Inflammatory macrophage treated with lipopolysaccharide for 1 hour (primary cell): ENCODE measurements at regions not wholly inside any gene's neighbourhood (a gene's known extent, or its start where the extent isn't known, plus 50 kb on each side); places are given as distances from the start of the nearest gene placed in this dataset.
A peak's percentile ranks its signal among the peaks of the same experiment; 100 is the strongest.
"Not testable (repeated sequence)": the region's sequence is repeated elsewhere in the genome, so short reads cannot be mapped to it uniquely, and the experiment has no call there.

ENCODE experiments used
- DNase-seq, 2 donors: peaks; one replicate each; pipeline ENCODE4 v3.0.0-alpha.2; 2020 to 2022

DNA sequence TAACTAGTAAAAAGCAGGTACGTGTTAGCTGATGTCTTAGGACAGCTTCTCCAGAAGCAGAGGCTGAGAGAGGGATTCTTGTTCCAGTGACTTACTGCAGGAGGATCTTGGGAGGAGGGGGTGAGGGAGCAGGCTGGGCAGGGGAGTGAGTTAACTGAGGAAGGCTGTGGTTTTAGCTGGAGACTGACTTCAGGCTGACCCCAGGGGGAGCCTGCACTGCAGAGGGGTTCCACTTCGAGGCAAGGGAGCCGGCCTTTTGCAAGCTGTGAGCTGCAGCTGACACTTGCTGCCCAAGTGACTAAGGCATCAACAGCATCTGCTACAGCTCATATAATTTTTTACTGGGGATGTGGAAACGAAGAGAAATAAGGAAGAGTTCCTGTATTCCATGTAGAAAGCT is 50.4 kb upstream of the SOD1 start:
- no peak for DNase-seq

DNA sequence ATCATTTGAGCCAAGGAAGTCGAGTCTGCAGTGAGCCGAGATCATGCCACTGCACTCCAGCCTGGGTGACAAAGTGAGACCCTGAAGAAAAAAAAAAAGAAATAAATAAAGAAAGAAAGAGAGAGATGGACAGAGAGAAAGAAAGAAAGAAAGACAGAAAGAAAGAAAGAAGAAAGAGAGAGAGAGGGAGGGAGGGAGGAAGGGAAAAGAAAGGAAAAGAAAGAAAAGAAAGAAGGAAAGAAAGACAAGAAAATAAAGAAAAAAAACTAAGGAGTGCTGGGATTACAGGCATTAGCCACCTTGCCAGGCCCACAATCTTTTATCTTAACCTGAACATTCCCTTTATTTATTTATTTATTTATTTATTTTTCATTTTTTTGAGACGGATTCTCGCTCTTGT is 51.7 kb upstream of the SOD1 start:
- no peak for DNase-seq

DNA sequence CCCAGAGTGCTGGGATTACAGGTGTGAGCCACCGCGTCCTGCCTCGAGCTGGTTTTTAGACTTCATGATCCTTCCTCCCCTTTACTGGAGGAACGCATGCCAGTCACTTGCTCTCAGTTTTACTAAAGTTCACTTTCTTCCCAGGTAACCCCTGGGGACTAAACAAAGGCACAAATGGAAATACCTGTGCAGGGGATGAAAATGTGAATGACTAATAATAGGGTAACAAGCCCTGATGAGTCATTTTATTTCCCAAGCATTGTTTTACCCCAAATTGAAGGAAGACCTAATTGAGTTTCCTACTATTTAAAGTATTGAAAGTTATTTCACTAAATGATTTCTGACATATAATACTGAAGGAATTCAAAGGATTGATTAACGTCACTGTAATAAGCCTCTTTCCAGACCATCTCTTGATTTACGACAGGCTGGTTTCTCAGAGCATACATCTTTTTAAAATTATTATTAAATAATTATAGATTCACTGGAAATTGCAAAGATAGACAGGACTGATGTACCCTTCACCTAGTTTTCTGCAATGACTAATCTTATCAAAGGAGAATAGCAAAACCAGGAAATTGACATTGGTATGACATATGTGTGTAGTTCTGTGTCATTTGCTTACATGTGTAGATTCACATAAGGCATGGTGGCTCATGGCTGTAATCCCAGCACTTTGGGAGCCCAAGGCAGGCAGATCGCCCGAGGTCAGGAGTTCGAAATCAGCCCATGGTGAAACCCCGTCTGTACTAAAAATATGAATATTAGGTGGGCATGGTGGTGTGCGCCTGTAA is 53.2 kb upstream of the SOD1 start:
- DNase-seq: no peak

GRCh38 chr21:31604591-31605190 is 54.8 kb upstream of the SOD1 start:
- peak; percentile 54 to 84 for DNase-seq

DNA sequence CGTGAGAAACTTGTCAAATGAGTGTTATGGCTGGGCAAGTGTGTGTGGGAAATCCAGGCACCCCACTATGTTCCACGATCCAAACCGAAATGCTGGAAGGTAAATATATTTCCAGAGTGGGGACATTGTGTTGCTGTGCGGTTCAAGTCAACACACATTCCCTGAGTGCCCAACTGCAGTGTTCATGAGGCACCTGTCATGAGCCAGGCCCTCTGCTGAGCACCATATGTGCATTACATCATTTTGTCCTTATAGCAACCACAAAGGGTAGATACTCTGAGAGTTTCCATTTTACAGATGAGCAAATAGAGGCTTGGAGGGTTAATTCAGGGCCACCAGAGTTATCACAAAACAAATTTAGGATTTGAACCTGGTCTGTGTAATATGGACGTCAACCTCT is 59.9 kb upstream of the SOD1 start:
- DNase-seq: no peak

DNA sequence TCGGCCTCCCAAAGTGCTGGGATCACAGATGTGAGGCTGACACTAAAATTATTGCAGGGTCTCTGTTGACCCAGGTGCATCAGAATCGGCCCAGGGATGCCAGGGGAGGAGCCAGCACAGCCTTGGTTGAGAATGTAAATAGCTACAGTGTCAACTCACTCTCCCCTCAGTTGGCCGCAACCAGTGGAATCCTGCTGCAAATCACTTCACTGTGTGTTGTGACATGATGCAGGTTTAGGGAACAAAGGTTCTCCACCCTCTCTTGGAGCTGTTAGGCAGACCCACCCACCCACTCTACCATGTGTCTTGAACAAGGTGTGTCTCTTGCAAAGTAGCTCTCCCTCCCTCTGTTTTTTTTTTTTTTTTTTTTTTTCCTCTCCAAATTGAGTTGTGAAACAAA is 60.5 kb upstream of the SOD1 start:
- DNase-seq: no peak

DNA sequence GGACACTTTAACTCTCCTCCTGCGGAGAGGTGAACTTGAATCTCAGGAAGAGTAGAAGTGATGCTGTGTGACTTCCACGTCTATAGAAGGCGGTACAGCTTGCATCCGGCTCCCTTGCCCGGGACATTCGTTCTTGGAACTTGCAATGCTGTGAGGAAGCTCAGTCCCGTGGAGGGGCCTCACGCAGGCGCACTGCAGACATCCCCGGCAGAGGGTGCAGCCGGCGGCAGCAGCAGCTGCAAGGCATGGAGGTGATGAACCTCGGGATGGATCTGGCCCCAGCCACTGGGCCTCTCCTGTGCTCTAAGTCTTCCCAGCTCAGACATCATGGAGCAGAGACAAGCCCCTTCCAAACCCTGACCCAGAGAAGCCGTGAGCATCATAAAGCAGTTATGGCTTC is 61.8 kb upstream of the SOD1 start:
- DNase-seq: no peak

- no peak for DNase-seq
Observed at GRCh38 chr21:31596055-31596454, 63.4 kb upstream of the SOD1 start.

DNA sequence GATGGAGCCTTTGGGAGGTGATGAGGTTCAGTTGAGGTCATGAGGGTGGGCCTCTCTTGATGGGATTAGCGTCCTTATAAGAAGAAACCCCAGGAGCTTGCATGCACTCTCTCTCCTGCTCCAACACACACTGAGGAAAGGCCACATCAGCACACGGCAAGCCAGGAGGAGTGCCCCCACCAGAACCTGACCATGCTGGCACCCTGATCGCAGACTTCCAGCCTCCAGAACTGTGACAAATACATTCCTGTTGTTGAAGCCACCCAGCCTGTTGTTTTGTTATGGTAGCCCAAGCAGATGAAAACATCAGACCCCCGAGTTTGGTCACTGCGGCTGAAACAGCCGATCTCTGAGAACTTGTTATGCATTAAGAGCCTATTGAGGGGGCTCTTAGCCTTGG is 64.8 kb upstream of the SOD1 start:
- no peak for DNase-seq

GRCh38 chr21:31594279-31594678 is 65.2 kb upstream of the SOD1 start:
- DNase-seq: no peak

DNA sequence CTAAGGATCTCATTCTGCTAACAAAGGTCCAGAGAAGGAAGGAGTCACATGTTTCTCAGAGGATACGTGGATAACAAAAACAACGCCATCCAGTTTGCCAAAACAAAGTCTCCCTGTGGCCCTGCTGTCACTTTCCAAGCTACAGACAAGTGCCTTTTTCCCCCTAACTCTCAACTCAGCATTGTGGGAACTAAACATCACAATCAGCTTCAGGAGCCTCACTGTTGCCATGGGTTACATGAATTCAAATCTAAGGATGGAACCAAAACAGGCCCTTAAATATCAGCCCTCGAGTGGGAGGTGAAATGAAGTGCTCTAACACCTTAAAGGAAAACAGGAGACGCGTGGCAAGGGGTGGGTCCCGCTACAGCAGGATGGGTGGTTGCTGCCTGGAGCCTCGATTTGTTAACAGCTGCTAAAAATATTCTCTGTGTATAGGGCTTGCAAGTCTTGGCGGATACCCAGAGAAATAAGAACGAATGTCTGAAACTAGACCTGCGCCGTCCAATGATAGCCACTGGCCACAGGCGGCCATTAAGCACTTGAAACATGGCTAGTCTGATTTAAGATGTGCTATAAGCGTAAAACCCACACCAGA is 66.4 kb upstream of the SOD1 start:
- DNase-seq: no peak

- DNase-seq: no peak
Observed at GRCh38 chr21:31592516-31592915, 67.0 kb upstream of the SOD1 start.

- DNase-seq: no peak
Observed at GRCh38 chr21:31589820-31590219, 69.7 kb upstream of the SOD1 start.

- no peak for DNase-seq
Observed at GRCh38 chr21:31586118-31586517, 73.4 kb upstream of the SOD1 start.

GRCh38 chr21:31583937-31584336 is 75.6 kb upstream of the SOD1 start:
- DNase-seq: not testable (repeated sequence)

DNA sequence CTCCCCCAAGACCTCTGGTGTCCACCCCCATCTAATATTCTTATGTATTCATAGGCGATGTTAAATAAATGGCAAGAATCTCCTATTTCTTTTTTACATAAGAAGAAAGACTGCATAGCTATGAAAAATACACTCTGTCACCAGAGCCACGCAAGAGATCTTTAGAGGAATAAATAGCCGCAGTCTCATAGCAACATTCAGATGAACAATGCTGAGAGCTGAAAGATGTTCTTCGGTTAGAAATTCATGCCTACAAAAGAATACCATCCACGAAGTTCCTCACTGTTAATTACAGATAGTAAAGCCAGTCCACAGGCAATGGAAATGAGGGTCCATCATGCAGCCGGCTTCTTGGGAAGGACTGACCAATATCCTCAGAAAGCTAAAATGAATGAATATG is 76.0 kb upstream of the SOD1 start:
- no peak for DNase-seq

- DNase-seq: peak; percentile 48 to 92
Observed at GRCh38 chr21:31580866-31581276, 78.6 kb upstream of the SOD1 start.

GRCh38 chr21:31577271-31577670 is 82.2 kb upstream of the SOD1 start:
- DNase-seq: peak; percentile 19 to 41

DNA sequence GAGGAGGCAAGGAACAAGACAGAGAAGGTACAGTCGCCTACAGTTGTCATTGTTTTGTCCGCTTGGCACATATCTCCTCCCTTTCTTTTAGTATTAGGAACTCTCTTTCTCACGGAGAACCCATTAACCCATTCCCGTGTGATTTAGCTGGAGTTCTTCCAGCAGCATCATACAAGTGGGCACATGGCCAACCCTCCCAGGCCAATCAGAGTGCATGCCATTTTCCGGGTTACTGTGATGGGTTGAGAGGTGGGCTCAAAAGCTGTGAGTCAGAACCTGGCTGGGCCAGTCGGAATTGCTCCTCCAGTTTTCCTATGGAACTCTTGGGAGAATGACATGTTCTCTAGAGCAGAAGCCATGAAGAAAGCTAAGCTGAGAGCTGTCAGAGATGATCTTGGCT is 83.1 kb upstream of the SOD1 start:
- DNase-seq: no peak

GRCh38 chr21:31573217-31573616 is 86.3 kb upstream of the SOD1 start:
- no peak for DNase-seq

DNA sequence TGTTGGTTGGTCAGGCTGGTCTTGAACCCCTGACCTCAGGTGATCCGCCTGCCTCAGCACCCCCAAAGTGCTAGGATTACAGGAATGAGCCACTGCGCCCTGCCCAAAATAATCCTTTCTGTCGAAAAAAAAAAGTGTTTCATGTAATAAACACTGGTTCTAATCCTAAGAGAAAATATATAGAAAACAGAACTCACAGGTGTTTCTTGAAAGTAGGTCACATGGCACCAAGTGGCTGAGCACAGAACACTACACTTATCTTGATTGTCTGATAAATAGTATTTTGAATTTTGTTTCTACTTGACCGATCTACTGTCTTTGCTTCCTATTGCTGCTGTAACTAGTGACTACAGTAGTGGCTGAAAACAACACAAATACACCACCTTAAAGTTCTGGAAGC is 87.6 kb upstream of the SOD1 start:
- no peak for DNase-seq

DNA sequence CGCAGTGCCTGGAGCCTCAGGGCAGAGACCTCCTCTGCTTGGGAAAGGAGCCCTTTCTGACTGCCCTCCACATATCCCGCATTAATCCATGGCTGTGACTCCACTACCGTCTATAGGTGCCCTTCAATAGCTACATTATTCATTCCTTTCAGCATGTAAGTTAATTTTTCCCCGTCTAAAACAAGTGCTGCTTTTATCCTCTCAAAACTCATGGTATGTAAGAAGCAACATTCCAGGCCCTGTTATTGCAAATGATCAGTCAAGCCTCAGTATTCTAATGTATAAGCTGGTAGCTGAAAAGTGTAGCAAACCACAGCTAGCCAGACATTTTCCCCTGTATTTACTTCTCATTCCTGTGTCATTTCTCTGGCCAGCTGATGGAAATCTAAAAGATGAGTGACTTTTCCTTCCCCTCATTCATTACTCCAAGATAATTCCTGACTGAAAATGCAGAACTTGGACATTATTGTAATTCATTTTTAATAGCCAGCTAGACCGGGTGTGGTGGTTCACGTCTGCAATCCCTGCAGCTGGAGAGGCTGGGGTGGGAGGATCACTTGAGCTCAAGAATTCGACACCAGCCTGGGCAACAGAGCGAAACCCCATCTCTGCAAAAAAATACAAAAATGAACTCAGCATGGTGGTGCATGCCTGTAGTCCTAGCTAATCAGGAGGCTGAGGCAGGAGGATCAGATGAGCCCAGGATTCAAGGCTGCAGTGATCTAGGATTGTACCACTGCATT is 88.5 kb upstream of the SOD1 start:
- no peak for DNase-seq

DNA sequence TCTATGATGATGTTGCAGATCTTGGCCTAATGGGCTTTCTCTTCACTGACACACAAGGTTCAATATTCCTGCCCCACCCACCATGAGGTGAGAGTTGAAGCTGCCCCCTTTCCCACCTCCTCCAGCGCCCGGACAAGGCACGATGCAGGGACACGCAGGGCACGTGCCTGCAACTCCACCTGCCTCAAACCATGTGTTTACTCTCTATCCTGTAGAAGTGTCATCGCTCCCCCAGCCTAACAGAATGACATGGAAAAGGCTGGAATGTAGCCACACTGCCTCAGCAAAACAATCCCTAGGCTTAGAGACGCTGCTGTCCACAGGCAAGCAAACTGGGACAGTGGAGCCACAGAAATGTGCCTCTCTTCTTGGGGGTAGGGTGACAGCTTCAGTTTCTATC is 92.9 kb upstream of the SOD1 start:
- no peak for DNase-seq

GRCh38 chr21:31566064-31566463 is 93.4 kb upstream of the SOD1 start:
- DNase-seq: peak in 1 of 2 donors; percentile 14
